GM18517 (cell line): ENCODE measurements at regions not wholly inside any gene's neighbourhood (a gene's known extent, or its start where the extent isn't known, plus 50 kb on each side); places are given as distances from the start of the nearest gene placed in this dataset.

Experiments
- ATAC-seq: cut with Tn5 transposase; IDR thresholded peaks from one replicate; pipeline ENCODE4 v1.9.1; 2021; ENCODE audit warnings: mild to moderate bottlenecking, moderate library complexity; ENCODE audit not compliant: unreplicated experiment

DNA sequence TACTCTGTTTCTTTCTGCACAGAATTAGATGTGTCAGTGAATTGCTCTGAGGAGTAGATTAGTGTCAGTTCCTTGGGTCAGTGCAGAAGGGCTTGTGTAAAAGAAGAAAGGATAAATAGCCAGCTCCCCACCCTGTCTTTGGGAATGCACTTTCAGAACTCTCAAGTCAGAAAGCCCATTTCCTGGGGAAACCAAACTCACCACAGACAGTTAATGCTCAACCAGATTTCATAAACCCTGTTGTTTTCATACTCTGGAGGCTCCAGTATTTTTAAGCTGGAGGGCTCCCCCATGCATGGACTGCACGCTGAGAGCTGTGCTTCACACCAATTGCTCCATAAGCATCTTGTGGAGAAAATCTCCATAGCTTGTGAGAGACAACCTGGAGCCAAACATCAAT lies 449.7 kb downstream of the CDH26 start:
- ATAC-seq: no peak

- ATAC-seq: no peak
These were observed 450.2 kb downstream of the CDH26 start for GRCh38 chr20:60408435-60408834.

DNA sequence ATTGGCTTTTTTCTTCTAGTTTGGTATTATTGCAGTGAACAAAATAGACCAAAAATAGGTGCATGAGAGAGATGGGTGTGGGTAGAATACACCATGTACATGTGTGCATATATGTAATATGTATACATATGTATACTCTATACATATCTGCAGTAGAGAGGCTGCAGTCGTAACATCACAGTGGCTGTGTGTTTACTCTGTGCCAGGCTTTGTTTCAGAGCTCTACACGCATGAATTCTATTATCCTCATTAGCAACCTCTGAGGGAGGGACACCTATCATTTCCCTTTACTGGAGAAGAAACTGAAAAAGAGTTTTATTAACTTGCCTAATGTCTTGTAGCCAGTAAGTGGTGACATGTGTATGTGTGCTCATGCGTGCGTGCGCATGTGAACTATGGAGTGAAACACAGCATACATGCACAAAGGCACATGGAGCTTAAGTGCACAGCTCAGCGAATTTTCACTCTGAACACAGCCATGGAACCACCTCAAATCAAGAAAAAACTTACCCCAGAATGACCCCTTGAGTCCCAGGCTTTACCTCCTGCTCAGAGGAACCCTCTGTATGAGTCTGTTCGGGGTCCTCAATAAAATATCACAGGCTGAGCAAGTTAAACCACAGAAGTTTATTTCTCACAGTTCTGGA lies 452.5 kb downstream of the CDH26 start:
- no peak for ATAC-seq

DNA sequence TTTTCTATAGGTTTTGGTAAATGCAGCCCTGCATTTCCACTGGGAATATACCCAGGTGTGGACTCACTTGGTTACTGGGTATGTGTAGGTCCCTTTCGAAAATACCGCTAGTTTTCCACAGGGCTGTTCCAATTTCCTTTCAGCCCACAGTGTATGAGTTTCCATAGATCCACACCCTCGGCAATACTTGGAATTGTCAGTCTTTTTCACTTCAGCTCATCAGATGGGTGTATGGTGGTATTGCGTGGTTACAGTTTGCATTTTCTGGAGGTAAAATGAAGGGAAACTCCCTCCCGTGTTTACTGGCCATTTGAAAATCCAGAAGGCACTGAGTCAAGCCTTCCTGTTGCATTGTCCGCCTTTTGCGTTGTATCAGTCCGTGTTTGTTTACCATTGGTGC lies 453.6 kb downstream of the CDH26 start:
- no peak for ATAC-seq

DNA sequence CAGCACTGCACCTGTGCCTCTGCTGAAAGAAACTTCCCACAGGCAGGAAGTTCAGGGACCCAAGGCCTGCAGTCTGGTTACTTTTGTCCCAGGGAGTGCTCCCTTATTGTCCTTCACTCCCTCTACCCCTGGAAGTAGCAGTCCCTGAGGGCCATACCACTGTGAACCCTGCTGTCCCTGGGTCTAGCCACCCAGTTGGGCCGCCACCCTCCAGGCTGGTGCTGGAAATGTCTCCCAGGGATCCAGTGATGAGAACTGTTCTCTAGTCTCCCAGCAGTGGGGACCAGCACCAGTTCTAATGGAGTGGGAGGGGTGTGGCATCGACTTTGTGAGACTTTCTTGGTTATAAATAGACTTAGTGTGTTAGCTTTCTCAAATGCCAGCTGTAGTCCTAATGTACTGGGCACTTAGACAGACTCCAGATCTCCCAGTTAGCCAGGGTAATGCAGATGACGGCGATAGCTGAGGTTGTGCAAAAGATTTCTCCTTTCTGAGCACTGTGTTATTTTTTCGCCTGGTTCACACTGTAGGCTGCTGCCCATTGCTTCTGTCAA lies 462.5 kb downstream of the CDH26 start:
- ATAC-seq: no peak

GRCh38 chr20:60422848-60423247 lies 464.6 kb downstream of the CDH26 start:
- ATAC-seq: no peak

- ATAC-seq: no peak
These were observed 466.2 kb downstream of the CDH26 start for GRCh38 chr20:60424267-60424902.

DNA sequence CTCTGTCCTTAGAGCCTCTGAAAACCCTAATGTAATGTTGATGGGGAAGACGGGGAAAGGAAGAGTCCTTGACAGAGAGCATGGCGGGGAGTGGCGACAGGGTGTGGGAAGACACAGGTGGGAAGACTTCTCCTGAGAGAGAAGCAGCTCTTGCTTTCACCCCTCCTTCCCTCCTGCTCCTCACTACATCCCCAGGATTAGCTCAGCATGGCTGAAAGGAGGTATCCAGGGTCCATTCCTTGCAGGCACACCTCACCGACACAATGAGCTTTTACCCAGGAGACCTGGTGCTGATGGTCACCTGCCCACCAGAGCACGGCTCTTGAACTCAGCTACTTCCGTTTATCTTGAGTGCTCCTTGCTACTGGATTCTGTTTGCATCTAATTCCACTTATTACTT lies 469.3 kb downstream of the CDH26 start:
- no peak for ATAC-seq

GRCh38 chr20:60428651-60429050 lies 470.4 kb downstream of the CDH26 start:
- ATAC-seq: no peak

GRCh38 chr20:60430516-60431001 lies 472.3 kb downstream of the CDH26 start:
- ATAC-seq: no peak

- no peak for ATAC-seq
These were observed 473.1 kb downstream of the CDH26 start for GRCh38 chr20:60431349-60431748.

GRCh38 chr20:60437418-60437817 lies 479.2 kb downstream of the CDH26 start:
- ATAC-seq: no peak

DNA sequence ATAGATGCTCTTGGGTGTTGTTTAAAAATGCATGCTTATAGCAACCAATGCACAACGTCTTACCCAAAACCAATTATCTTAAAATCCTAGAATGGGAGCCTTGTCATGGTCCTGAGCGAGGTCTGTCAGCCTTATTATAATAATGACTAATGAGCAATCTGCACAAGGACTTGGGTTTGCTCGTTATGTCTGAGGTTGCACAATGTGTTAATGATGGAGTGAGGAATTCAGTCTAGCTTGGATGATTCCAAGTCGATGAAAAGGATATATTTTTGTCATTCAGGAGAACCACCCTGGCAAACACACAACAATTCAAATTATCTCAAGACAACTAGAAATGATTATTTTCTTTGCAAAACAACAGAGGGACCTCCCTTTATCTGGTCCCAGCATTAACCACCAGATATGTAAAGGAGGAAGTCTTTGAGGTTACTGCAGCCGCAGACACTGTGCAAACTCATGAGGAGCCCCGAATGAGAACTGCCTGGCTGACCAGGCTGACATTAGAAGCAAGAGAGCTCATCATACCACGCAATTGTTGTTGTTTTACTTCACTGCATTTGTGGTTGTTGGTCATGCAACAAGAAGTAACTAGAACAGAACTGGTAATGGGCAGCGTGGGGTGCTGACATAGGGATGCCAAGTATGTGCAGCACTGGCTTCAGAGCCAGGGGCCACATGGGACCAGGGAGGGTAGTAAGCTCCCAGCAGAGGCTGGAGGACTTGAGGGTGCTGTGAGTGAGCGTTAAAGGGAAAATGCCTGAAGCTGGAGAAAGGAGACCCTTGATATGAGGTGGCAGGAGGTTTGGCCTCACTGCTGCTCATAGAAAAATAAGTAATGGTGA lies 488.3 kb downstream of the CDH26 start:
- ATAC-seq: no peak

DNA sequence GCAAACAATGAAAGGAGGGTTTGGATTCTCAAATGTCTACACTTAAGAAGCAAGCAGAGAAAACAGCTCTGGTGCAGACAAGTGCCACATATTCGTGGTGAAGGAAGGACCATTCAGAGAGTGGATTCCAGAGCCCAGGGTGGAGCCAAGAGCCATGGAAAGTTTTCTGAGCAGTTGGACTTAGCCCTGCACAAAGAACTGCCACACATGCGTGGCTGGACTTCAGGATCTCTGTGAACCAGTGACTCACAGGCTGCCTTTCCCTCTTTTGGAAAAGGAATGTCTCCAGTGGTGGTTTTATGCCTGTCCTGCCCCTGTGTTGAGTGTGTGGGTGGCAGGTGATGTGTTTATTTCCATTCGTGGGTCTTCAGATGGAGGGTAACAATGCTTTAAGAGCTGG lies 489.5 kb downstream of the CDH26 start:
- no peak for ATAC-seq

DNA sequence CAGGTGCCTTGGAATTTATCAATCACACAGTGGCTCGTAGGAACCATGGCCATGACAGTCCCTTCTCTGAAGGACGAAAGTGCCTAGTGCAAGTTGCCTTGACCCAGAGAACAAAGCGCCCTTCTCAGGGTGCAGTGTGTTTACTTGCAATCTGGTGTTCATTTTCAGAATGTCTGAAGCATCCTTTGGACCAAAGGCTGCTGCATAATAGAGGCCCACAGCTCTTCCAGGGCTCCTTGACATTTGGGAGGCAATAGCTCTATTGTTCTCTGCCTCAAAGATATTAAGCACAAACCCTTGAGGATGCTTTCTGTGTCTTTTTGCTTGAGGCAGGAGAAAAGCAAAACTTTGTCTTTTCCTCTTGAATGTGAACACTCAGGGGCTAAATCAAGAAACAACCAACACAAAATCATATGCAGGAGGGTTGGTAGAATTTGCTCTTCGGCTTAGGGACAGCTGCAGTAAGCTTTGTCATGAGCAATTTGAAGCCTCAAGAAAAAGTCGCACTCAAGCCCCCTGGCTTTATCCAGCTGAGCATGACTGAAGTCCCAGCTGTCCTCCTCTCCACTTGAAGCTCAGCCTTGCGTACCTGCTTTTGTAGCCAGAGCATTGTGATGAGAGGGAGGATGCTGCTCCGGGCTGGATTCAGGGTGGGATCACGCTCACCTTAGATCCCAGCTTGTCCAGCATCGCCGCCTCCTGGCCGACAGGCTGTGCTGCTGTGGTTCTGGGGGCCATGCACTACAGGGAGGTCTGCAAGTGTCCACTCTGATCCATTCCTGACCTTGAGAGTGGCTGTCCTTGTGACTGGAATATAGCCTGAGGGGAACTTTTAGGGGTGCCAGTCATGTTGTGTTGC lies 495.4 kb downstream of the CDH26 start:
- no peak for ATAC-seq

DNA sequence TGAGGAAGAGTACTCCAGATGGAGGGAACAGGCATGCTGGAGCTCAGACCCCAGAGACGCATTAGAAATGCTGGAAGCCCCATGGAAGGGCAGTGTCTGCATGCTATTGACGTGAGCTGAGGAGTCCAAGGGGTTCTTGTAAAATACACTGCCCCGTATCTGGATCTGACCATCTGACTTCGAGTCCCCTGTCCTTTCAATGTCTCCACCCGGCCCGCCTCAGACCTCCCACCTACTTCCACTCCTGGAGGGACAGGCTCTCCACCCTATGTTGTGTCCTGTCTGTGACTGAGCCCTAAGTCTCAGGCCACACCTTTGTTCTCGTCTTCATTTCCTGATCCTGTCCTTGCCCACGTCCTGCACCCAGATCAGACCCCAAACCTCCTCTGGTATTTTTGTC lies 496.3 kb downstream of the CDH26 start:
- no peak for ATAC-seq

GRCh38 chr20:60455272-60455671 lies 497.0 kb downstream of the CDH26 start:
- no peak for ATAC-seq

GRCh38 chr20:60459212-60459611 lies 501.0 kb downstream of the CDH26 start:
- ATAC-seq: no peak

GRCh38 chr20:60461993-60462392 lies 503.8 kb downstream of the CDH26 start:
- no peak for ATAC-seq

DNA sequence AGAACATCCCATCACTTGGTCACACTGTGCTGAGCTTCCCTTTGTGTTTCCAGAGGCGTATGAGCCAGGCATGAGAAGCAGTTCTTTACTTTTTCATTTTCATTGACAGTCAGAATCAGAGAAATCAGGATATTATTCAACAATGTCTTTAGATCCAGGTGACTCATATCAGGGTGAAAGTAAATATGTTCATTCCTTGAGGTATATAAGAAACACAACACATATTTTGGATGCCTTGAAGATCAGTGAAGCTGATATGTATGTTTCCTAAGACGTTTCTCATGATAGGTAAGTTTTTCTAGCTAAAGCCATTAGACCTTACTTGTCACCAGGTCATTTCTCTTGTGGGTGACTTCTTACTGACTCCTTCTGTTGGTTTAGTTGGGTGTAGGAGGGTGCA lies 505.6 kb downstream of the CDH26 start:
- ATAC-seq: no peak

DNA sequence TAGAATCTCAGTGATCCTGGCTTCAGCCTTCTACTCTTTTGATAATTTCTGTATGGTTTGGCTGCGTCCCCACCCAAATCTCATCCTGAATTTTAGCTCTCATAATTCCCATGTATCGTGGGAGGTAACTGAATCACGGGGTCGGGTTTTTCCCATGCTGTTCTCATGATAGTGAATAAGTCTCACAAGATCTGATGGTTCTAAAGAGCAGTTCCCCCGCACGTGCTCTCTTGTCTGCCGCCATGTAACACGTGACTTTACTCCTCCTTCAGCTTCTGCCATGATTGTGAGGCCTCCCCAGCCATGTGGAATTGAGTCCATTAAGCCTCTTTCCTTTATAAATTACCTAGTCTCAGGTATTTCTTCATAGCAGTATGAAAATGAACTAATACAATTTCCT lies 507.2 kb downstream of the CDH26 start:
- no peak for ATAC-seq
